RWPE1 (cell line): ENCODE measurements at regions not wholly inside any gene's neighbourhood (a gene's known extent, or its start where the extent isn't known, plus 50 kb on each side); places are given as distances from the start of the nearest gene placed in this dataset.

Experiments
- CTCF ChIA-PET: fragments of 350-600 bp; sonication (Branson Sonifier 250); formaldehyde crosslinking; extraction: SDS; loops from one replicate; lab custom pipeline; 2021; lab: Yijun Ruan, JAX
- POLR2A ChIA-PET: fragments of 400-600 bp; formaldehyde crosslinking; extraction: SDS; loops from one replicate; lab custom pipeline; 2020; ENCODE audit warnings: antibody characterized with exemption; ENCODE audit not compliant: low non-redundant PET; lab: Yijun Ruan, JAX
- DNase-seq: peaks from one replicate; pipeline ENCODE4 v3.0.0; 2012; ENCODE audit warnings: low spot score
- H3K27ac ChIP-seq: fragments of 450-650 bp; 2 replicates; pipeline ENCODE4 v1.5.1; 2017
- TF ChIP-seq, protein P1 (sequence below): fragments of 450-650 bp; conservative IDR thresholded peaks from 2 replicates; pipeline ENCODE4 v1.5.1; 2017; ENCODE audit warnings: low read depth, mild to moderate bottlenecking

DNA sequence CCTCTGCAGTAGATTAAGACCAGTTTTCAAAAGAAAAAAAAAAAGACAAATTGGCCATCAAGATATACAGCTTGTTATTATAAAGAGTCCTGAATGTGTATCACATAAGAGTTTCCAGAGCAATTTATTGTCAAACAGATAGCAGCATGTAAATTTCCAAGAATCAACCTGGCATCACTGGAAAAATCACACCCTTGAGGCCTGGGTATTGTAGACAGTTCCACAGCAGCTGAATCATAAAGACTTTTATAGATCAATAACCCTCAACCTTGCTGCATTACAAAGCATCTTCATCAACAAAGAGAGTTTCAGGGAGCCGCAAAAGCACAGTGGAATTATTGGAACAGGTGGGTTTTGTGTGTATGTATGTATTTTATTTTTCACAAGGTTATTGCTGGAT is 94.6 kb upstream of the LRIG3 start:
- H3K27ac ChIP-seq: no peak overlapping the region
- TF ChIP-seq, protein P1, sequence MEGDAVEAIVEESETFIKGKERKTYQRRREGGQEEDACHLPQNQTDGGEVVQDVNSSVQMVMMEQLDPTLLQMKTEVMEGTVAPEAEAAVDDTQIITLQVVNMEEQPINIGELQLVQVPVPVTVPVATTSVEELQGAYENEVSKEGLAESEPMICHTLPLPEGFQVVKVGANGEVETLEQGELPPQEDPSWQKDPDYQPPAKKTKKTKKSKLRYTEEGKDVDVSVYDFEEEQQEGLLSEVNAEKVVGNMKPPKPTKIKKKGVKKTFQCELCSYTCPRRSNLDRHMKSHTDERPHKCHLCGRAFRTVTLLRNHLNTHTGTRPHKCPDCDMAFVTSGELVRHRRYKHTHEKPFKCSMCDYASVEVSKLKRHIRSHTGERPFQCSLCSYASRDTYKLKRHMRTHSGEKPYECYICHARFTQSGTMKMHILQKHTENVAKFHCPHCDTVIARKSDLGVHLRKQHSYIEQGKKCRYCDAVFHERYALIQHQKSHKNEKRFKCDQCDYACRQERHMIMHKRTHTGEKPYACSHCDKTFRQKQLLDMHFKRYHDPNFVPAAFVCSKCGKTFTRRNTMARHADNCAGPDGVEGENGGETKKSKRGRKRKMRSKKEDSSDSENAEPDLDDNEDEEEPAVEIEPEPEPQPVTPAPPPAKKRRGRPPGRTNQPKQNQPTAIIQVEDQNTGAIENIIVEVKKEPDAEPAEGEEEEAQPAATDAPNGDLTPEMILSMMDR: no peak
- ChIA-PET POLR2A (no interaction called here), CTCF (interaction anchor here (0.7 kb wide), 1 partner anchor 1796 kb away, joined by 3 read pairs; no protein-coding TSS in a partner anchor)
- DNase-seq: no peak

DNA sequence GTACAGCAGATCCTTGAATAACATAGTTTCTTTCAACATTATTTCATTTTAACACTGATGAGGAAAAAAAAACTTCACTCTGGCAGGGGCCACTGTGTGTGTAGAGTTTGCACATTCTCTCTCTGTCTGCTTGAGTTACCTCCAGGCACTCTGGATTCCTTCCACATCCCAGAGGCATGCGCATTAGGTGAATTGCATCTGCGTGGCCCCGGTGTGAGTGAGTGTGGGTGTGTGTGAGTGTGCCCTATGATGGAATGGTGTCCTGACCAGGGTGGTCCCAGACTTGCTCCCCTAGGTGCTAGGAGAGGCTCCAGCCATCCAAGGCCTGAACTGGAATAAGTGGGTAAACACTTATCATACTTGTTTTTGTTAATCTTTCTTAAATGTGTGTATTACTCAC is 90.6 kb upstream of the LRIG3 start:
- CTCF ChIA-PET: no interaction called here
- TF ChIP-seq, protein P1: no peak
- DNase-seq: no peak
- POLR2A ChIA-PET: no interaction called here
- no peak overlapping the region for H3K27ac ChIP-seq

DNA sequence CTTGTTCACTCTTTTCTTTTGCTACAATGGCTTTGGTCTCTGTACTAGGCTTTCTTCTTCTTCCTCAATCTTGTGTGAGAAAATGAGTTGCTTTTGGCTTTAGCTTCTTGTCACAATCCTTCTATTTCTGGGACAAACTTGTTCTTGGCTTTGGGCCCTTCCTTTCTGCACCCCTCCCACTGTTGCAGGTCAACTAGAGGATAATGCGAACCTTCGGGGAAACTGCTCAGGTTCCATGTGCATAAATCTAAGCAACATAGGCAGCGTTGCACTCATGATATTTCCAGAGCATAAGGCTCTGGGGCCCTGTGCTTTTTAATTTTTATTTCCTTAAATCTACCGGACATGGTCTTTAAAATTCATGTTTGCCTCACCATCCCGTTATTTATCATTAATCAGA is 89.8 kb upstream of the LRIG3 start:
- TF ChIP-seq, protein P1: no peak
- no peak for DNase-seq
- ChIA-PET POLR2A (no interaction called here), CTCF (interaction anchor here (0.7 kb wide), 1 partner anchor 1766 kb away, joined by 4 read pairs; no protein-coding TSS in a partner anchor)
- H3K27ac ChIP-seq: no peak overlapping the region

DNA sequence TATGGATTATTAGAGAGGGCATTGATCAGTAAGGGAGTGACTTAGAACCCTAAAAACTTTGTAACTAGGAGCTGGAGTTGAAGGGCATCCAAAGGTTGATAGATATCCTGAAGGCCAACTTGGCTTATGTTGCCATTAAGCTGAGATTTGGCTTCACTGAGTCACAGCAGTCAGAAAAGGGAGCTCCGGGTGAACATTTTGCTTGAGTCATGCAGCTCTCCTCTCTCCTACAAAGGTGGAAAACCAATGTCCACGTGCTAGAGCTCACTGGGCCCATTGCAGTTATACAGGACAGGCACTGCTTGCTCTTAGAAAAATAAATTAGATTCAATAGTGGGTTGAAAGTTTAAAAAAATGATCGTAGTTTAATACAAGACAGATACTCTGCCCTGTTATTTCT is 87.3 kb upstream of the LRIG3 start:
- DNase-seq: no peak
- CTCF ChIA-PET: interaction anchor here (0.5 kb wide), 1 partner anchor 72 kb away, joined by 3 read pairs; no protein-coding TSS in a partner anchor
- TF ChIP-seq, protein P1: no peak
- POLR2A ChIA-PET: no interaction called here
- H3K27ac ChIP-seq: no peak overlapping the region

DNA sequence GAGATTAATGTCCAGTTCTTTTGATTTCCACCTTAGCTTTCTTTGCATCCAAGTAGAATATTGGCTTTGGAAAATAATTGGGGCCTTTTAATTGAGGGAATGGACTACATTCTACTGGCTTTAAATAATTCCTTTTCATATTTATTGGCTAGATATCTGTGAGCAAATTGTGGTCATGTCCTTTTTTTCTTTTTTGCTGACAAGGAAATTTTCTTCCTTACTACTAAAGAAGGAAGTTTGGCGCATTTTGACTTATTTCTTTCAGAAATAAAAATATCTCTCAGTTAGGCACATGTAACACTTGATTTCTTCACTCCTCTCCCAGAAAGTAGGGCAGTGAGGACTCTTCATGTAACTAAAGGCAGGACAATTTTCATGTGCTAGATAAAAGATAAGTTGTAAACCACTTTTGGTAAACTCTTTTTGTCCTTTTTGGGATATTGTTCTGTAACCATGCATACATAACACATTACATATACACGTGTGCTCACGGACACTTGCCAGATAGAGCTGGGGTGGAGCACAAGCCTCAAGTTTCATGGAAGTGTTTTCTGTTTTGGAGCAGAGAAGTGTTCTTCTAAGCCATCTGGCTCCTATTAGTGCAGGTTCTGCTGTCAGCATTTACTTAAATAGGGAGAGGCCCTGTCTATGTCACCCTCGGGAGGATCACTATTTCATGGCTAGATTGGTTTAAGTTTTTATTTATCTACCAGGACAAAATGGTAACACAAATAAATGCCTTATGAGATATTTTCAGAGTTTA is 85.1 kb upstream of the LRIG3 start:
- TF ChIP-seq, protein P1: no peak

DNA sequence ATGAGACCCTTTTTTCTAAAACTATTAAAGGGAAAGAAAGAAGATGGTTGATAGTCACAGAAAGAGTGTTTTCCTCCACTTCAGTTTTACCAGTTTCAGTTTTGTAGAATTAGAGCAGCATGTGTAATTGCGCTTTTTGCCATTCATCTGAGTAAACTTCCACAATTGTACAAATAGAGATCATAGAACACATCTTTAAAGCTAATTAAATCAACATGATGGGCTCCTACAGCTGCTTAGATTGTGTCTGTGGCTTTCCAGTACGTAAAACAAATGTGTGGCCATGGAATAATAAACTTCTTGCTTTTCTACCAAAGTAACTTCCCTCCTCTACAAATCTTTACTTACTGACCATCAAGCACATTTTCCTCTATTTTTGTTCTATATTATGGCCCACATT is 84.2 kb upstream of the LRIG3 start:
- H3K27ac ChIP-seq: no peak overlapping the region
- ChIA-PET POLR2A (no interaction called here), CTCF (no interaction called here)
- DNase-seq: no peak
- TF ChIP-seq, protein P1: no peak

More for the DNA sequence above, 85.1 kb upstream of the LRIG3 start:
- ChIA-PET POLR2A (no interaction called here), CTCF (no interaction called here)
- H3K27ac ChIP-seq: no peak overlapping the region
- no peak for DNase-seq
